SH-SY5Y (cell line): ENCODE measurements at regions not wholly inside any gene's neighbourhood (a gene's known extent, or its start where the extent isn't known, plus 50 kb on each side); places are given as distances from the start of the nearest gene placed in this dataset.

ENCODE experiments used
- GATA2 ChIP-seq: IDR thresholded peaks from 2 replicates; pipeline ENCODE4 v1.6.1; 2011; ENCODE audit warnings: mild to moderate bottlenecking, low read depth, low read length
- GATA3 ChIP-seq: IDR thresholded peaks from 2 replicates; pipeline ENCODE4 v1.6.1; 2011; ENCODE audit warnings: low read depth, mild to moderate bottlenecking, low read length, moderate library complexity

DNA sequence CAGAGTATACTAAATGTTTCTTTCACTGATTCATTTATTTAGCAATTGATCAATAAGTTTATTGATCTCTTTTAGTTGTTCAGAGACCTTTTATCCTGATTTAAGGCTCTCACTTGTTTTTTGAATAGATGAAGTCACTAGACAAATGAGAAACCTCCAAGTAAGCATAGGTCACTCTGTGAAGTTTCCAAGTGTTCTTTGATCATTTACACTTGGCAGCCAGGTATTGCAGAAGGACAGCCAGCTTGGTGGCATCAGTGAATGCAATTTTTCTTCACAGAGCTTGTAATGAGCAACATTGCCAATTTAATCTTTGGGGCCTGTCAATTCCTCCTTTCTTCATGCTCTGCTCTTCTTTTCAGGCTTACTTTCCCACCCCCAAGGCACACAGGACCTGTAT is 413.0 kb downstream of the OMA1 start:
- TF ChIP-seq GATA3, result no peak
- no peak for TF ChIP-seq GATA2
